ENCODE measurements at regions not wholly inside any gene's neighbourhood (a gene's known extent, or its start where the extent isn't known, plus 50 kb on each side); places are given as distances from the start of the nearest gene placed in this dataset.
"Not testable (repeated sequence)": the region's sequence is repeated elsewhere in the genome, so short reads cannot be mapped to it uniquely, and the experiment has no call there.

DNA sequence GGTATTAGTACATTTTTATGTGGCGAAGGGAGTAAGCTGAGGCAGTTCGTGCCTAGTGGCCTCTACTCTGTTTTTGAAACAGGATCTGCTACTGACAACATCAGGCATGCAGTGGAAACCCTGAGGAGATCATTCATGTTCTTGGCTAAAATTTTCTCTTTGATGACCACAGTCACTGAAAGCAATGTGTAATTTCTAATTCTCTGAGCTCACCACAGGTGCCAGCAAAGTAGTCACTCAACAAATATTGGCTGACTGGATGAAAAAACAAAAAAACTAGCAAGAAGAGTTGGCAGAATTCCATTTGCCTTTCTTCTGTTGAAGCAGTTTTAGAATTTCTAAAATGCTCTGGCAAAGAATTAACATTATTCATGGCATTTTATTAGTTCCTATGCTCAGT lies 176.5 kb upstream of the KCTD7 start:
- H3K36me3 ChIP-seq, result no peaks in the 10 kb centered on the region
- H3K4me1 ChIP-seq (ENCODE audit: insufficient read depth), result no peaks in the 10 kb centered on the region
- TF ChIP-seq EP300 (IDR thresholded peaks at IDR 0.05) (no peak), POLR2A (IDR thresholded peaks at IDR 0.05) (no peak)
- TF ChIP-seq, protein P1, sequence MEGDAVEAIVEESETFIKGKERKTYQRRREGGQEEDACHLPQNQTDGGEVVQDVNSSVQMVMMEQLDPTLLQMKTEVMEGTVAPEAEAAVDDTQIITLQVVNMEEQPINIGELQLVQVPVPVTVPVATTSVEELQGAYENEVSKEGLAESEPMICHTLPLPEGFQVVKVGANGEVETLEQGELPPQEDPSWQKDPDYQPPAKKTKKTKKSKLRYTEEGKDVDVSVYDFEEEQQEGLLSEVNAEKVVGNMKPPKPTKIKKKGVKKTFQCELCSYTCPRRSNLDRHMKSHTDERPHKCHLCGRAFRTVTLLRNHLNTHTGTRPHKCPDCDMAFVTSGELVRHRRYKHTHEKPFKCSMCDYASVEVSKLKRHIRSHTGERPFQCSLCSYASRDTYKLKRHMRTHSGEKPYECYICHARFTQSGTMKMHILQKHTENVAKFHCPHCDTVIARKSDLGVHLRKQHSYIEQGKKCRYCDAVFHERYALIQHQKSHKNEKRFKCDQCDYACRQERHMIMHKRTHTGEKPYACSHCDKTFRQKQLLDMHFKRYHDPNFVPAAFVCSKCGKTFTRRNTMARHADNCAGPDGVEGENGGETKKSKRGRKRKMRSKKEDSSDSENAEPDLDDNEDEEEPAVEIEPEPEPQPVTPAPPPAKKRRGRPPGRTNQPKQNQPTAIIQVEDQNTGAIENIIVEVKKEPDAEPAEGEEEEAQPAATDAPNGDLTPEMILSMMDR (IDR thresholded peaks at IDR 0.05), result no peak
- no peak overlapping the region for H3K27ac ChIP-seq
- H3K27me3 ChIP-seq, result no peaks in the 10 kb centered on the region
- WGBS, 3 donors, result 86 to 92% (median 91%) methylated on average over 2 of the region's 2 CpGs
- H3K4me3 ChIP-seq, result no peak overlapping the region
- no peak for DNase-seq
- no peaks in the 10 kb centered on the region for H3K9me3 ChIP-seq
- intact Hi-C loops (cut with DNase I), result no loop called here

GRCh38 chr7:66453340-66453739 lies 175.3 kb upstream of the KCTD7 start:
- no peaks in the 10 kb centered on the region for H3K4me1 ChIP-seq (ENCODE audit: insufficient read depth)
- no peak for DNase-seq
- whole genome bisulfite sequencing, 3 donors, result 95 to 97% (median 96%) methylated on average over 6 of the region's 6 CpGs
- no peaks in the 10 kb centered on the region for H3K9me3 ChIP-seq
- intact Hi-C loops (cut with DNase I), result no loop called here
- no peaks in the 10 kb centered on the region for H3K27me3 ChIP-seq
- TF ChIP-seq POLR2A (IDR thresholded peaks at IDR 0.05), result no peak
- no peak for TF ChIP-seq EP300 (IDR thresholded peaks at IDR 0.05)
- TF ChIP-seq, protein P1 (IDR thresholded peaks at IDR 0.05), result no peak
- no peak overlapping the region for H3K27ac ChIP-seq
- no peaks in the 10 kb centered on the region for H3K36me3 ChIP-seq
- H3K4me3 ChIP-seq, result no peak overlapping the region

GRCh38 chr7:66454600-66455225 lies 174.0 kb upstream of the KCTD7 start:
- H3K27ac ChIP-seq, result no peak overlapping the region
- intact Hi-C loops (cut with DNase I), result no loop called here
- H3K4me3 ChIP-seq, result no peak overlapping the region
- 89 to 95% (median 92%) methylated on average over 5 of the region's 5 CpGs for WGBS, 3 donors
- no peaks in the 10 kb centered on the region for H3K36me3 ChIP-seq
- H3K4me1 ChIP-seq (ENCODE audit: insufficient read depth), result peaks cover 1% of the 10 kb centered on the region
- no peaks in the 10 kb centered on the region for H3K27me3 ChIP-seq
- DNase-seq, result no peak
- TF ChIP-seq, protein P1 (IDR thresholded peaks at IDR 0.05), result no peak
- no peak for TF ChIP-seq EP300 (IDR thresholded peaks at IDR 0.05)
- TF ChIP-seq POLR2A (IDR thresholded peaks at IDR 0.05), result no peak
- no peaks in the 10 kb centered on the region for H3K9me3 ChIP-seq

GRCh38 chr7:66455432-66455831 lies 173.2 kb upstream of the KCTD7 start:
- H3K4me1 ChIP-seq (ENCODE audit: insufficient read depth); H3K36me3 ChIP-seq; H3K27ac ChIP-seq; H3K27me3 ChIP-seq; H3K4me3 ChIP-seq; intact Hi-C loops (cut with DNase I); DNase-seq; H3K9me3 ChIP-seq: not testable (repeated sequence)
- WGBS, 3 donors, result 75 to 87% (median 86%) methylated on average over 1 of the region's 1 CpG

- H3K4me1 ChIP-seq (ENCODE audit: insufficient read depth); H3K9me3 ChIP-seq; H3K4me3 ChIP-seq; H3K36me3 ChIP-seq; H3K27ac ChIP-seq; DNase-seq; H3K27me3 ChIP-seq; intact Hi-C loops (cut with DNase I): not testable (repeated sequence)
- 87 to 89% (median 89%) methylated on average over 2 of the region's 2 CpGs for WGBS, 3 donors
Measured at GRCh38 chr7:66456431-66456830, 172.2 kb upstream of the KCTD7 start.

DNA sequence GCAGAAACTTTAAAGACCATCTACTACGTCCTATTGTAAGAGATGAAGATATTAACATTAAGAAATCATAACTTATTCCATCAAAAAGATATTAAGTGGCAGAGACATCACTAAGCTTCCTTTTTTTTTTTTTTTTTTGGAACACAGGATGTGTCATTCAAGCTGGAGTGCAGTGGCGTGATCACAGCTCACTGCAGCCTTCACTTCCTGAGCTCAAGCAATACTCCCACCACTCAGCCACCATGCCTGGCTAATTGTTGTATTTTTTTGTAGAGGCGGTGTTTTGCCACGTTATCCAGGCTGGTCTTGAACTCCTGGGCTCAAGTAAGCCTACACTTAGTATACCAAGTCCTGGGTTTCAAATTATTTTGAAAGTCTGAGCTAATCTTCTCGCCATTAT lies 169.7 kb upstream of the KCTD7 start:
- H3K27ac ChIP-seq; H3K36me3 ChIP-seq; H3K4me1 ChIP-seq (ENCODE audit: insufficient read depth); H3K9me3 ChIP-seq; intact Hi-C loops (cut with DNase I); H3K4me3 ChIP-seq; H3K27me3 ChIP-seq; DNase-seq: not testable (repeated sequence)
- WGBS, 3 donors, result 77% methylated on average over 5 of the region's 5 CpGs

- H3K27me3 ChIP-seq; H3K4me3 ChIP-seq; H3K4me1 ChIP-seq (ENCODE audit: insufficient read depth); H3K9me3 ChIP-seq; H3K36me3 ChIP-seq; DNase-seq; H3K27ac ChIP-seq; intact Hi-C loops (cut with DNase I): not testable (repeated sequence)
- 47 to 53% (median 50%) methylated on average over 5 of the region's 5 CpGs for WGBS, 3 donors
Measured at GRCh38 chr7:66459783-66460413, 168.8 kb upstream of the KCTD7 start.

Data from ovary (tissue), 7 donors.